Prostate gland (tissue), 2 donors: ENCODE measurements at regions not wholly inside any gene's neighbourhood (a gene's known extent, or its start where the extent isn't known, plus 50 kb on each side); places are given as distances from the start of the nearest gene placed in this dataset.

Experiments used
- DNase-seq: peaks from one replicate; pipeline ENCODE4 v3.0.0-alpha.2; 2019; ENCODE audit warnings: low spot score
- H3K27ac ChIP-seq, 2 donors: fragments of 200-600 bp; sonication (generic); 2 replicates each; pipeline ENCODE4 v1.5.1; 2017 to 2019
- H3K27me3 ChIP-seq: fragments of 200-600 bp; sonication (generic); replicated peaks from 2 replicates; pipeline ENCODE4 v1.5.1; 2019; ENCODE audit not compliant: insufficient read depth
- H3K36me3 ChIP-seq, 2 donors: fragments of 200-600 bp; sonication (generic); 1 replicate in 1 of 2; 2 replicates in 1 of 2; pipeline versions ENCODE4 v1.5.1 to v1.8.1; 2017 to 2019
- H3K4me1 ChIP-seq: fragments of 200-600 bp; sonication (generic); replicated peaks from 2 replicates; pipeline ENCODE4 v1.5.1; 2019
- H3K4me3 ChIP-seq, 2 donors: fragments of 200-600 bp; sonication (generic); 2 replicates each; pipeline ENCODE4 v1.5.1; 2017 to 2019
- H3K9me3 ChIP-seq: fragments of 200-600 bp; sonication (generic); 2 replicates; pipeline ENCODE4 v1.5.1; 2017
- POLR2A ChIP-seq: fragments of 450-650 bp; IDR thresholded peaks from one replicate; pipeline ENCODE4 v1.6.1; 2016; ENCODE audit warnings: antibody characterized with exemption, mild to moderate bottlenecking
- POLR2AphosphoS5 ChIP-seq: sonication (generic); formaldehyde crosslinking; IDR thresholded peaks from one replicate; pipeline ENCODE4 v1.6.1; 2017; ENCODE audit warnings: antibody characterized with exemption
- WGBS: methylation state at CpG from one replicate; pipeline ENCODE4 v1.1.5; 2018; 5-methylcytosine and 5-hydroxymethylcytosine counted together
- intact Hi-C: fragments of 100-400 bp; cut with DNase I; formaldehyde crosslinking; loops from one replicate; pipeline ENCODE4 v1.14.2; 2022
- TF ChIP-seq, protein P1 (sequence below), 4 experiments: fragments of 200-600 bp in 2 of 4; fragments of 450-650 bp in 2 of 4; sonication (generic) in 2 of 4; IDR thresholded peaks; 1 replicate in 3 of 4; 2 replicates in 1 of 4; pipeline ENCODE4 v1.5.1; 2016 to 2019; ENCODE audit warnings: antibody characterized with exemption in 4 of 4, mild to moderate bottlenecking in 2 of 4, moderate library complexity in 2 of 4

DNA sequence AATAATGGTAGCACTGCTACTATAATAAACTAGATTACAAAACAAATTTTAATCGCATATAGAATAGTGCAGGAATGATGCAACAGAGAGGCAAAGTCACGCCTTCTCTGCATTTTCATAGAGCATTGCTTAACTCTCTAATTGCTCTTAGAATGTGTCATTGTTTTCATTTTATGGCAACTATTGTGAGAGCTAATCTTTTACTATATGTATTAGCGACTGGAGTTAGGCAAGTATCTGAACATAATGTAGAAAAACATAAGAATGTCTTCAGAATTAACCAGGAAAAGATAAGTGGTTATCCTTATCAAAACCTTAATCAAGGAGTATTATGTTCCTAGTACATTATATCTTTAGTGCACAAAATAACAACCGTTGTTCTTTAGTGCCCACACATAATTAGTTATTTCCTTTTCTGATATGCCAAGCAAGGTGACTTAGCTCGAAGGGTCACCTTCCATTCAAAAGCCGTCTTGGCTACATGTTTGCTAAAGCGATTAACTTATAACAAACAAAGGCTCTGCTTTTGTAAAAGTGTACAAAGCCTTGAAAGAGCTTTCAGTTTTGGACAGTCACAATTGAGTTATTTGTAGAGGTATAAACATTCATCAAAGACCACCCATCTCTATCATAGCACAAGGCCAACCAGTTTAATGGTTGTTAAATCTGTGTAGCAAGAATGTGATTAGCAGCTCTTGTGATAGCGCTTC is 1328.9 kb downstream of the ROBO2 start:
- no peak overlapping the region for H3K4me3 ChIP-seq
- H3K36me3 ChIP-seq, result no peaks in the 10 kb centered on the region
- no peaks in the 10 kb centered on the region for H3K27me3 ChIP-seq
- intact Hi-C loops, result no loop called here
- no peak for DNase-seq
- WGBS, result 49% methylated on average over 8 of the region's 8 CpGs
- TF ChIP-seq, protein P1, sequence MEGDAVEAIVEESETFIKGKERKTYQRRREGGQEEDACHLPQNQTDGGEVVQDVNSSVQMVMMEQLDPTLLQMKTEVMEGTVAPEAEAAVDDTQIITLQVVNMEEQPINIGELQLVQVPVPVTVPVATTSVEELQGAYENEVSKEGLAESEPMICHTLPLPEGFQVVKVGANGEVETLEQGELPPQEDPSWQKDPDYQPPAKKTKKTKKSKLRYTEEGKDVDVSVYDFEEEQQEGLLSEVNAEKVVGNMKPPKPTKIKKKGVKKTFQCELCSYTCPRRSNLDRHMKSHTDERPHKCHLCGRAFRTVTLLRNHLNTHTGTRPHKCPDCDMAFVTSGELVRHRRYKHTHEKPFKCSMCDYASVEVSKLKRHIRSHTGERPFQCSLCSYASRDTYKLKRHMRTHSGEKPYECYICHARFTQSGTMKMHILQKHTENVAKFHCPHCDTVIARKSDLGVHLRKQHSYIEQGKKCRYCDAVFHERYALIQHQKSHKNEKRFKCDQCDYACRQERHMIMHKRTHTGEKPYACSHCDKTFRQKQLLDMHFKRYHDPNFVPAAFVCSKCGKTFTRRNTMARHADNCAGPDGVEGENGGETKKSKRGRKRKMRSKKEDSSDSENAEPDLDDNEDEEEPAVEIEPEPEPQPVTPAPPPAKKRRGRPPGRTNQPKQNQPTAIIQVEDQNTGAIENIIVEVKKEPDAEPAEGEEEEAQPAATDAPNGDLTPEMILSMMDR (IDR thresholded peaks at IDR 0.05), result no peak
- no peak for TF ChIP-seq POLR2A
- no peak overlapping the region for H3K27ac ChIP-seq
- no peaks in the 10 kb centered on the region for H3K9me3 ChIP-seq
- H3K4me1 ChIP-seq, result no peaks in the 10 kb centered on the region

DNA sequence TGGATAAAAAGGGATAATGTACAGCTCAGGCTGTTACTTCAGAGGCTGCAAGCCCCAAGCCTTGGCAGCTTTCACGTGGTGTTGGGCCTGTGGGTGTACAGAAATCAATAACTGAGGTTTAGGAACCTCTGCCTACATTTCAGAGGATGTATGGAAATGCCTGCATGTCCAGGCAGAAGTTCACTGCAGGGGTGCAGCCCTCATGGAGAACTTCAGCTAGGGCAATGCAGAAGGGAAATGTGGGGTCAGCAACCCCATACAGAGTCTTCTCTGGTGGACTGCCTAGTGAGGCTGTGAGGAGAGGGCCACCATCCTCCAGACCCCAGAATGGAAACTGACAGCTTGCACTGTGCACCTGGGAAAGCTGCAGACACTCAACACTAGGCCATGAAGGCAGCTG is 1350.3 kb downstream of the ROBO2 start:
- WGBS, result 60% methylated on average over 1 of the region's 1 CpG
- no peak for DNase-seq
- intact Hi-C loops, result no loop called here

DNA sequence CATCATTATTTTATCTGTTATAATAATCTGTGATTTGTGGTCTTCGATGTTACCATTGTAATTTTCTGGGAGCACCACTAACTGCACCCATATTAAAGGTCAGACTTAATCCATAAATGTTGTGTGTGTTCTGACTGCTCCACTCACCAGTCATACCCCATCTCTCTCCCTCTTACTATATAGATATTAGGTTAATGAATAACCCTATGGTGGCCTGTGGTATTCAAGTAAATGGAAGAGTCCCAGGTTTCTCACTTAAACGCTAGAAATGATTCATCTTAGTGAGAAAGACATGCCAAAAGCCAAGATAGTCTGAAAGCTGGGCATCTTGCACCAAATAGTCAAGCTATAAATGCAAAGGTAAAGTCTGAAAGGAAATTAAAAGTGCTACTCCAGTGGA is 1358.5 kb downstream of the ROBO2 start:
- H3K9me3 ChIP-seq, result no peaks in the 10 kb centered on the region
- H3K27ac ChIP-seq, result no peak overlapping the region
- TF ChIP-seq POLR2AphosphoS5, result no peak
- TF ChIP-seq, protein P1 (IDR thresholded peaks at IDR 0.05), result no peak
- TF ChIP-seq POLR2A, result no peak
- 82% methylated on average over 2 of the region's 2 CpGs for WGBS
- H3K4me3 ChIP-seq, result no peak overlapping the region
- no peaks in the 10 kb centered on the region for H3K27me3 ChIP-seq
- no peaks in the 10 kb centered on the region for H3K36me3 ChIP-seq
- no peak for DNase-seq
- H3K4me1 ChIP-seq, result no peaks in the 10 kb centered on the region
- intact Hi-C loops, result no loop called here

More for the DNA sequence above, 1350.3 kb downstream of the ROBO2 start:
- Histone ChIP-seq H3K27ac (no peak overlapping the region), H3K4me3 (no peak overlapping the region), H3K36me3 (no peaks in the 10 kb centered on the region), H3K9me3 (no peaks in the 10 kb centered on the region), H3K27me3 (no peaks in the 10 kb centered on the region), H3K4me1 (no peaks in the 10 kb centered on the region)
- TF ChIP-seq POLR2AphosphoS5 (no peak), POLR2A (no peak)
- TF ChIP-seq, protein P1 (IDR thresholded peaks at IDR 0.05), result no peak

DNA sequence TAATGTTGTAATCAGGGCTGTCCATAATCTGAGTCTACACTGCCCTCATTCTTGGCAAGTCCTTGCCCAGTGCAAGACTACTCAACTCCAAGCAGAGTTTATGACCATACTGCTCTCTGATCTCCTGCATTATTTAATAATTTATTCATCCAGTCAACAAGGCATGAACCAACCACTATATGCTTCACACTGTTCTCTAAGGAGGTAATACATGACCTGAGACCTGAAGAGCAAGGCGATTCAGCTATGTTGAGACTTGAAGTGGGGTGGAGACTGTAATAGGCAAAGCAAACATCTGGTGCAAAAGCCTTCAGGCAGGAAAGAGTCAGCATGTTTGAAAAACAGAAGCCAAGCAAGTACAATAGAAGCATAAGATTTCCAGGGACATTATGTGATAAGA is 1362.8 kb downstream of the ROBO2 start:
- Histone ChIP-seq H3K4me1 (no peaks in the 10 kb centered on the region), H3K27ac (no peak overlapping the region), H3K27me3 (no peaks in the 10 kb centered on the region), H3K9me3 (no peaks in the 10 kb centered on the region), H3K36me3 (no peaks in the 10 kb centered on the region), H3K4me3 (no peak overlapping the region)
- DNase-seq, result no peak
- TF ChIP-seq POLR2AphosphoS5, result no peak
- no peak for TF ChIP-seq POLR2A
- TF ChIP-seq, protein P1 (IDR thresholded peaks at IDR 0.05), result no peak
- WGBS, result 38% methylated on average over 1 of the region's 1 CpG
- intact Hi-C loops, result no loop called here

DNA sequence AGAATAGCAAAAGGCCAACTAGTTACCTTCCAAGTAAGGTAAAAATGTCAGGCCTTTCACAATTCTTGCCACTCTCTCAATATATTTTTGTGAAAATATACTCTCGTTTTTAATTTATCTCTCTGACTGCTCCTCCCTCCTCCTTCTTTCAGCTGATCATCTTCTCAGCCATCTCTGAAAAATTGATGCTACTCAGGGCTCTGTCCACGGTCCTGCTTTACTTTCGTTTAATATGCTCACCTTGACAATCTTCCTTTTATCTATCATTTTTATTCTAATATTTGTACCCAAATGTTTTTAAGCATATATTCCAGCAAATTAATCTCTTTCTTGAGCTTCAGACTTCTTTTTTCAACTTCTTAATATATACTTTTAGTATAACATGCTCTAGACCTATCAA is 1362.1 kb downstream of the ROBO1 start:
- Histone ChIP-seq H3K27ac (no peak overlapping the region), H3K36me3 (no peaks in the 10 kb centered on the region), H3K27me3 (no peaks in the 10 kb centered on the region), H3K4me3 (no peak overlapping the region), H3K4me1 (no peaks in the 10 kb centered on the region), H3K9me3 (no peaks in the 10 kb centered on the region)
- TF ChIP-seq, protein P1 (IDR thresholded peaks at IDR 0.05), result no peak
- TF ChIP-seq POLR2AphosphoS5 (no peak), POLR2A (no peak)
- no peak for DNase-seq
- intact Hi-C loops, result no loop called here
- 62% methylated on average over 3 of the region's 3 CpGs for WGBS
